IPS-18a (cell line): ENCODE measurements at regions not wholly inside any gene's neighbourhood (a gene's known extent, or its start where the extent isn't known, plus 50 kb on each side); places are given as distances from the start of the nearest gene placed in this dataset.

Experiments used
- H3K27ac ChIP-seq: one replicate; pipeline ENCODE4 v1.5.1; 2013; ENCODE audit warnings: low read length
- H3K27me3 ChIP-seq: one replicate; pipeline ENCODE4 v1.6.1; 2013; ENCODE audit warnings: mild to moderate bottlenecking, low read length; ENCODE audit not compliant: control insufficient read depth, insufficient read depth
- H3K36me3 ChIP-seq: one replicate; pipeline ENCODE4 v1.6.1; 2013; ENCODE audit warnings: low read depth, low read length; ENCODE audit not compliant: control insufficient read depth
- H3K4me1 ChIP-seq: one replicate; pipeline ENCODE4 v1.6.1; 2013; ENCODE audit warnings: low read depth, low read length; ENCODE audit not compliant: control insufficient read depth
- H3K4me3 ChIP-seq: one replicate; pipeline ENCODE4 v1.5.1; 2013; ENCODE audit warnings: low read length
- H3K9ac ChIP-seq: one replicate; pipeline ENCODE4 v1.6.1; 2013; ENCODE audit warnings: mild to moderate bottlenecking, low read length, moderate library complexity
- H3K9me3 ChIP-seq: one replicate; pipeline ENCODE4 v1.6.1; 2013; ENCODE audit warnings: low read depth, low read length; ENCODE audit not compliant: control insufficient read depth

- Histone ChIP-seq H3K4me1 (no peaks in the 10 kb centered on the region), H3K36me3 (no peaks in the 10 kb centered on the region), H3K9me3 (no peaks in the 10 kb centered on the region), H3K4me3 (no peak overlapping the region), H3K9ac (no peak overlapping the region), H3K27me3 (no peaks in the 10 kb centered on the region), H3K27ac (no peak overlapping the region)
Measured at GRCh38 chr1:221013691-221014660, 134.7 kb downstream of the HLX start.

GRCh38 chr1:221015159-221015790 is 136.0 kb downstream of the HLX start:
- Histone ChIP-seq H3K36me3 (no peaks in the 10 kb centered on the region), H3K27me3 (no peaks in the 10 kb centered on the region), H3K27ac (no peak overlapping the region), H3K4me1 (no peaks in the 10 kb centered on the region), H3K9me3 (no peaks in the 10 kb centered on the region), H3K9ac (no peak overlapping the region), H3K4me3 (no peak overlapping the region)

GRCh38 chr1:221016751-221017150 is 137.5 kb downstream of the HLX start:
- Histone ChIP-seq H3K4me3 (no peak overlapping the region), H3K36me3 (no peaks in the 10 kb centered on the region), H3K4me1 (no peaks in the 10 kb centered on the region), H3K27me3 (no peaks in the 10 kb centered on the region), H3K9me3 (no peaks in the 10 kb centered on the region), H3K27ac (no peak overlapping the region), H3K9ac (no peak overlapping the region)

DNA sequence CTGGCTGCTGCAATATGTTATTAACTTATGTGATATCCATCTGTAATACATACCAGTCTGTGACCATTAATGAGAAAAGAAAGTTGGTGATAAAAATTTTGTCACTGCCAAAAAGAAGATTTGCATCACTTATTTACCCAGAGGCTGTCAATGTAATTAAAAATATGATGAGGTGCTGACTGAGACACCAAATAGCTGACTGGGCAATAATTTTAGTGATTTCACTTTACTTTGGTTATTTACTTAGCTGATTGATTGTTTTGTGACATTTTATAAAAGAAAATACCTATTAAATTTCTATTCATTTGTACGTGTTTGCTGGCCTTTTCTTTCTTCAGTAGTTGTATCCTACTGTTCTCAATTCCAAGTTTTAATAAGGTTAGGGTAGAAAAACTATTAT is 139.2 kb downstream of the HLX start:
- H3K36me3 ChIP-seq, result no peaks in the 10 kb centered on the region
- no peak overlapping the region for H3K27ac ChIP-seq
- no peaks in the 10 kb centered on the region for H3K4me1 ChIP-seq
- no peak overlapping the region for H3K4me3 ChIP-seq
- H3K27me3 ChIP-seq, result no peaks in the 10 kb centered on the region
- no peak overlapping the region for H3K9ac ChIP-seq
- H3K9me3 ChIP-seq, result no peaks in the 10 kb centered on the region

DNA sequence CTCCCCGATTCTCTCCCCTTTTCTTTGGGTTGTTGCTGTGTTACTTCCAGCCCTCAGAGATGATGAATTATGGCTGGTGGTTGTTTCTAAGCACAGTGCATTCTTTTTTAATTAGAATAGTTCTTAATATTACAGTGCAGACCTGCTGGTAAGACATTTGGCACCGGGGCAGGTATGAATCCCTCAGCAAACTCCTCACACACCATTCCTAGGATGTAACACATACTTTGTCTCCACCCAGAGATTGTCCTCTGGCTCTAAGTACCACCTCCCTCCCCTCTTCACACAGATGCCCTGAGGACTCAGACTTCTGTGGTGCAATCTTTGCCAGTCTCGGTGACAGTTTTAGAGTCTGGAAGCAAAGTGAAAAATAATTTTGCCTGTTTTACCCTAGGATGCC is 143.1 kb downstream of the HLX start:
- no peaks in the 10 kb centered on the region for H3K4me1 ChIP-seq
- H3K9me3 ChIP-seq, result no peaks in the 10 kb centered on the region
- H3K9ac ChIP-seq, result no peak overlapping the region
- H3K27ac ChIP-seq, result no peak overlapping the region
- H3K4me3 ChIP-seq, result no peak overlapping the region
- H3K36me3 ChIP-seq, result no peaks in the 10 kb centered on the region
- H3K27me3 ChIP-seq, result no peaks in the 10 kb centered on the region

DNA sequence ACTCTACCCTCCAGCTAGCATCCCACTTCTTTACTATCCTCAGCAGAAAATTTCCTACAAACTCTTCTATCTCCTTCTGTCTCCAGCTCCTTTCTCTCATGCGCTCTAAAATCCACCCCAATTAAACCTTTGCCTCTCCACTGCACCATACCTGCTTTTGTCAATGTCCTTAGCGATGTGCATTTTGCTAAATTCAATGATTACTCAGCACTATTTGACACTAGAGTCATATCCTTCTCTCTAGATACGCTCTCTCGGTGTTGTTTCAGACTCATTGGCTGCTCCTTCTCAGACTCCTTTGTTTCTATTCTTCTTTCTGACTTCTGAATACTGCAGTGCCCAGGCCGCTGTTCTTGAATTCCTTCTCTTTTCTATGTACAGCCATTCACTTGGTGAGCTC is 144.2 kb downstream of the HLX start:
- H3K27ac ChIP-seq, result no peak overlapping the region
- H3K9me3 ChIP-seq, result no peaks in the 10 kb centered on the region
- no peak overlapping the region for H3K4me3 ChIP-seq
- no peaks in the 10 kb centered on the region for H3K27me3 ChIP-seq
- no peak overlapping the region for H3K9ac ChIP-seq
- H3K36me3 ChIP-seq, result no peaks in the 10 kb centered on the region
- no peaks in the 10 kb centered on the region for H3K4me1 ChIP-seq

GRCh38 chr1:221025501-221025900 is 146.3 kb downstream of the HLX start:
- Histone ChIP-seq H3K27me3 (no peaks in the 10 kb centered on the region), H3K9me3 (no peaks in the 10 kb centered on the region), H3K27ac (no peak overlapping the region), H3K36me3 (no peaks in the 10 kb centered on the region), H3K4me3 (no peak overlapping the region), H3K9ac (no peak overlapping the region), H3K4me1 (no peaks in the 10 kb centered on the region)

DNA sequence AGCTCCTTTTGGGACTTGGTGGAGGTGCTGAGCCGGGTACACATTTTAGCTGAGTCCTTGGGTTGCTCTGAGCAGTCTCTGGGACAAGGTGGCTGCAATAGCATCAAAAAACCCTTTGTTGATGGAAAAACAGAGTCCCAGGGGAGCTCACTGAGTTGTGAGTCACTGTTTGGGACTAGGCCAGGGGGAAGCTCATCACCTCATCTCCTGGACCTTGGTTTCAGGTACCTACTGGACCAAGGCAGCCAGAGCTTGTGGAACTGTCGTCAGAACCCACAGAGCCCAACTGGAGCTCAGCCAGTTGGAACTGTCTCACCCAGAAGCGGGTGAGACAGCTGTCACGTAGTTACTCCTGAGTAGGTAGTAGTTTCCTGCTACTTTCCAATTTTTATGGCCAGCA is 146.7 kb downstream of the HLX start:
- Histone ChIP-seq H3K9me3 (no peaks in the 10 kb centered on the region), H3K9ac (no peak overlapping the region), H3K4me1 (no peaks in the 10 kb centered on the region)

DNA sequence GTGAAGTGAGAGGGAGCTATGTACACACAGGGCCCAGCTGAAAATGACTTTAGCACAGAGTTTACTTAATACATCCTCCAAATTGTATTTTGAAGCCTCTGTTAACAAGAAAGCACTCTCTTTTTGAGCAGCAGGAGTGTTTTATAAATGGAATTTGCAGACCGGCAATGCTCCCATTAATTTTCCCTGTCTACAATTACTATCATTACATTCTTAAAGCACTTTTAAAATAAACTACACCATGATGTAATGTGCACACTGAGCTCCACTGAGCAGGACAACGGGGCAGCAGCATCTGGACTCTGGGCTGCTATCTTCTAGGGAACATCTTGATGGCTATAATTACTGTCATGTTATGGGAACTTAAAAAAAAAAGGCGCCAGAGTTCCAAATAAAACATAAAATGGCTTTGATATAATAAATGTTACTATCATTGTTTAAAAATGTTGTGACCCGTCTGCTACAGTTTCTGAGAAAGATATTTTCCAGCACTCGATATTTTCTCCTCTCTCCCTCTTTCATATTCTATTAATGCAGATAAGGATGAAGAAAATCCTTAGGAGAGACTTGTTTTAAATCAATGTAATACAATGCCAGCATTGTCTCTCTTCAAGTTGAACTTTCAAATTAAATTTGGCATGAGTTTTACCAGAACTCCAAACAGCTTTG is 150.9 kb downstream of the HLX start:
- Histone ChIP-seq H3K9me3 (no peaks in the 10 kb centered on the region), H3K9ac (no peak overlapping the region), H3K27ac (no peak overlapping the region), H3K4me3 (no peak overlapping the region), H3K36me3 (no peaks in the 10 kb centered on the region), H3K27me3 (no peaks in the 10 kb centered on the region), H3K4me1 (no peaks in the 10 kb centered on the region)

More for the DNA sequence above, 146.7 kb downstream of the HLX start:
- Histone ChIP-seq H3K4me3 (no peak overlapping the region), H3K27ac (no peak overlapping the region), H3K27me3 (no peaks in the 10 kb centered on the region), H3K36me3 (no peaks in the 10 kb centered on the region)

GRCh38 chr1:221030990-221031389 is 151.7 kb downstream of the HLX start:
- H3K9me3 ChIP-seq, result no peaks in the 10 kb centered on the region

GRCh38 chr1:221031458-221032203 is 152.4 kb downstream of the HLX start:
- no peak overlapping the region for H3K9ac ChIP-seq
- no peaks in the 10 kb centered on the region for H3K36me3 ChIP-seq
- no peak overlapping the region for H3K27ac ChIP-seq
- H3K4me1 ChIP-seq, result no peaks in the 10 kb centered on the region
- H3K9me3 ChIP-seq, result no peaks in the 10 kb centered on the region
- H3K27me3 ChIP-seq, result no peaks in the 10 kb centered on the region
- H3K4me3 ChIP-seq, result no peak overlapping the region

More at GRCh38 chr1:221030990-221031389, 151.7 kb downstream of the HLX start:
- Histone ChIP-seq H3K4me1 (no peaks in the 10 kb centered on the region), H3K9ac (no peak overlapping the region), H3K27me3 (no peaks in the 10 kb centered on the region), H3K36me3 (no peaks in the 10 kb centered on the region), H3K4me3 (no peak overlapping the region), H3K27ac (no peak overlapping the region)
